ENCODE measurements at regions not wholly inside any gene's neighbourhood (a gene's known extent, or its start where the extent isn't known, plus 50 kb on each side); places are given as distances from the start of the nearest gene placed in this dataset.

DNA sequence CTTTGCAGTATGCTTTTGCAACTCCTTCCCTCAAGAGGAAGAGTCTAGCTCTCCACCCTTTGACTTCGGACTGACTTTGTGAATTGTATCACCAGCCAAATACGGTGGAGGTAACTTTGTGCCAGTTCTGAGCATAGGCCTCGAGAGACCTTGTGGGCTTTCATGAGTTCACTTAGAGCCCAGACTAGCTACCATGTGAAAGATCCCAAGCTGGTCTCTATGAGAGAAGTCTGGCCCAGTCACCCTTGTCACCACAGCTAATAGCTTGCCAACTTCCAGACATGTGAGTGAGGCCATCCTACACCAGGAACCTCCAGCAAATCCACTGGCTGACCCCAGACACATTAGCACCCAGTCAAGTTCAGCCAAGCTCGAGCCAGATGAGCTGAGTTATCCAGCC, 72.2 kb upstream of the EXOC4 start:
- ChIA-PET POLR2A (no interaction called here), CTCF (interaction anchor here (0.6 to 1.3 kb wide), 2 partner anchors 11 to 14 kb away, joined by 3 read pairs; no protein-coding TSS in a partner anchor)
- Histone ChIP-seq H4K20me1 (ENCODE audit: insufficient read depth) (no peaks in the 10 kb centered on the region), H3K4me1 (ENCODE audit: control insufficient read depth in 1 of 2, insufficient read depth in 2 of 2, low read depth in 1 of 2, low read length in 1 of 2) (peaks cover 0 to 9% of the 10 kb centered on the region in 2 experiments; a peak in 1 of 4 replicates), H3K4me3 (ENCODE audit: low read depth in 2 of 2, low read length in 1 of 2) (no peak overlapping the region), H3K4me2 (no peak overlapping the region), H3K27me3 (ENCODE audit: insufficient read depth) (no peaks in the 10 kb centered on the region), H2AFZ (ENCODE audit: low read depth) (no peak overlapping the region), H3K36me3 (replicated peaks in 1 of 2; ENCODE audit: control insufficient read depth in 1 of 2, insufficient read depth in 2 of 2, low read length in 1 of 2) (no peaks in the 10 kb centered on the region), H3K9ac (no peak overlapping the region), H3K27ac (ENCODE audit: low read depth in 2 of 2, low read length in 1 of 2) (no peak overlapping the region), H3K79me2 (ENCODE audit: insufficient read depth) (no peaks in the 10 kb centered on the region), H3F3A (replicated peaks; ENCODE audit: insufficient read depth) (no peaks in the 10 kb centered on the region), H3K9me3 (no peaks in the 10 kb centered on the region), H3K9me2 (no peaks in the 10 kb centered on the region)
- 50% methylated on average over 4 of the region's 4 CpGs for WGBS (ENCODE audit: low lambda C conversion rate)
- TF ChIP-seq RFX5 (IDR thresholded peaks at IDR 0.05; ENCODE audit: low read length) (no peak), ELF1 (IDR thresholded peaks at IDR 0.05) (no peak), TCF12 (IDR thresholded peaks at IDR 0.05) (no peak), JUND (IDR thresholded peaks at IDR 0.05) (no peak), SMC3 (IDR thresholded peaks at IDR 0.05; ENCODE audit: low read depth, low read length) (no peak), RAD21 (IDR thresholded peaks at IDR 0.05; ENCODE audit: low read length) (no peak), GATA2 (CRISPR knock-in tag; IDR thresholded peaks at IDR 0.05) (no peak), NRF1 (IDR thresholded peaks at IDR 0.05; ENCODE audit: low read depth, low read length) (no peak), MEF2A (IDR thresholded peaks at IDR 0.05; ENCODE audit: borderline replicate concordance, low read depth) (no peak)
- TF ChIP-seq, protein P1, sequence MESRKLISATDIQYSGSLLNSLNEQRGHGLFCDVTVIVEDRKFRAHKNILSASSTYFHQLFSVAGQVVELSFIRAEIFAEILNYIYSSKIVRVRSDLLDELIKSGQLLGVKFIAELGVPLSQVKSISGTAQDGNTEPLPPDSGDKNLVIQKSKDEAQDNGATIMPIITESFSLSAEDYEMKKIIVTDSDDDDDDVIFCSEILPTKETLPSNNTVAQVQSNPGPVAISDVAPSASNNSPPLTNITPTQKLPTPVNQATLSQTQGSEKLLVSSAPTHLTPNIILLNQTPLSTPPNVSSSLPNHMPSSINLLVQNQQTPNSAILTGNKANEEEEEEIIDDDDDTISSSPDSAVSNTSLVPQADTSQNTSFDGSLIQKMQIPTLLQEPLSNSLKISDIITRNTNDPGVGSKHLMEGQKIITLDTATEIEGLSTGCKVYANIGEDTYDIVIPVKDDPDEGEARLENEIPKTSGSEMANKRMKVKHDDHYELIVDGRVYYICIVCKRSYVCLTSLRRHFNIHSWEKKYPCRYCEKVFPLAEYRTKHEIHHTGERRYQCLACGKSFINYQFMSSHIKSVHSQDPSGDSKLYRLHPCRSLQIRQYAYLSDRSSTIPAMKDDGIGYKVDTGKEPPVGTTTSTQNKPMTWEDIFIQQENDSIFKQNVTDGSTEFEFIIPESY (IDR thresholded peaks at IDR 0.05; ENCODE audit: borderline replicate concordance, low read depth) = no peak
- TF ChIP-seq, protein P2, sequence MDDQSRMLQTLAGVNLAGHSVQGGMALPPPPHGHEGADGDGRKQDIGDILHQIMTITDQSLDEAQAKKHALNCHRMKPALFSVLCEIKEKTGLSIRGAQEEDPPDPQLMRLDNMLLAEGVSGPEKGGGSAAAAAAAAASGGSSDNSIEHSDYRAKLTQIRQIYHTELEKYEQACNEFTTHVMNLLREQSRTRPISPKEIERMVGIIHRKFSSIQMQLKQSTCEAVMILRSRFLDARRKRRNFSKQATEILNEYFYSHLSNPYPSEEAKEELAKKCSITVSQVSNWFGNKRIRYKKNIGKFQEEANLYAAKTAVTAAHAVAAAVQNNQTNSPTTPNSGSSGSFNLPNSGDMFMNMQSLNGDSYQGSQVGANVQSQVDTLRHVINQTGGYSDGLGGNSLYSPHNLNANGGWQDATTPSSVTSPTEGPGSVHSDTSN (IDR thresholded peaks at IDR 0.05) = no peak
- TF ChIP-seq, protein P3, sequence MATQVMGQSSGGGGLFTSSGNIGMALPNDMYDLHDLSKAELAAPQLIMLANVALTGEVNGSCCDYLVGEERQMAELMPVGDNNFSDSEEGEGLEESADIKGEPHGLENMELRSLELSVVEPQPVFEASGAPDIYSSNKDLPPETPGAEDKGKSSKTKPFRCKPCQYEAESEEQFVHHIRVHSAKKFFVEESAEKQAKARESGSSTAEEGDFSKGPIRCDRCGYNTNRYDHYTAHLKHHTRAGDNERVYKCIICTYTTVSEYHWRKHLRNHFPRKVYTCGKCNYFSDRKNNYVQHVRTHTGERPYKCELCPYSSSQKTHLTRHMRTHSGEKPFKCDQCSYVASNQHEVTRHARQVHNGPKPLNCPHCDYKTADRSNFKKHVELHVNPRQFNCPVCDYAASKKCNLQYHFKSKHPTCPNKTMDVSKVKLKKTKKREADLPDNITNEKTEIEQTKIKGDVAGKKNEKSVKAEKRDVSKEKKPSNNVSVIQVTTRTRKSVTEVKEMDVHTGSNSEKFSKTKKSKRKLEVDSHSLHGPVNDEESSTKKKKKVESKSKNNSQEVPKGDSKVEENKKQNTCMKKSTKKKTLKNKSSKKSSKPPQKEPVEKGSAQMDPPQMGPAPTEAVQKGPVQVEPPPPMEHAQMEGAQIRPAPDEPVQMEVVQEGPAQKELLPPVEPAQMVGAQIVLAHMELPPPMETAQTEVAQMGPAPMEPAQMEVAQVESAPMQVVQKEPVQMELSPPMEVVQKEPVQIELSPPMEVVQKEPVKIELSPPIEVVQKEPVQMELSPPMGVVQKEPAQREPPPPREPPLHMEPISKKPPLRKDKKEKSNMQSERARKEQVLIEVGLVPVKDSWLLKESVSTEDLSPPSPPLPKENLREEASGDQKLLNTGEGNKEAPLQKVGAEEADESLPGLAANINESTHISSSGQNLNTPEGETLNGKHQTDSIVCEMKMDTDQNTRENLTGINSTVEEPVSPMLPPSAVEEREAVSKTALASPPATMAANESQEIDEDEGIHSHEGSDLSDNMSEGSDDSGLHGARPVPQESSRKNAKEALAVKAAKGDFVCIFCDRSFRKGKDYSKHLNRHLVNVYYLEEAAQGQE (IDR thresholded peaks at IDR 0.05; ENCODE audit: low read depth, low read length) = no peak
- TF ChIP-seq, protein P4, sequence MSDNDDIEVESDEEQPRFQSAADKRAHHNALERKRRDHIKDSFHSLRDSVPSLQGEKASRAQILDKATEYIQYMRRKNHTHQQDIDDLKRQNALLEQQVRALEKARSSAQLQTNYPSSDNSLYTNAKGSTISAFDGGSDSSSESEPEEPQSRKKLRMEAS (IDR thresholded peaks at IDR 0.05; ENCODE audit: low read depth) = no peak
- no peak for DNase-seq

All from SK-N-SH (cell line).